Adipocyte (in vitro differentiated cells): ENCODE measurements at regions not wholly inside any gene's neighbourhood (a gene's known extent, or its start where the extent isn't known, plus 50 kb on each side); places are given as distances from the start of the nearest gene placed in this dataset.

ENCODE experiments used
- DNase-seq: peaks from one replicate; pipeline ENCODE4 v3.0.0-alpha.2; 2015; ENCODE audit warnings: low read depth
- H3K27me3 ChIP-seq: replicated peaks from 2 replicates; pipeline ENCODE4 v1.7.0; 2013; ENCODE audit warnings: mild to moderate bottlenecking, low read length, moderate library complexity; ENCODE audit not compliant: control insufficient read depth, insufficient read depth
- H3K36me3 ChIP-seq: 2 replicates; pipeline ENCODE4 v1.7.0; 2013; ENCODE audit warnings: low read length, mild to moderate bottlenecking, moderate library complexity; ENCODE audit not compliant: control insufficient read depth, insufficient read depth, severe bottlenecking
- H3K4me1 ChIP-seq: 2 replicates; pipeline ENCODE4 v1.7.0; 2013; ENCODE audit warnings: mild to moderate bottlenecking, low read length, moderate library complexity; ENCODE audit not compliant: control insufficient read depth, insufficient read depth
- H3K4me3 ChIP-seq: 2 replicates; pipeline ENCODE4 v1.7.0; 2013; ENCODE audit warnings: mild to moderate bottlenecking, low read length, moderate library complexity
- H3K9ac ChIP-seq: 2 replicates; pipeline ENCODE4 v1.7.0; 2013; ENCODE audit warnings: mild to moderate bottlenecking, low read length, moderate library complexity
- H3K9me3 ChIP-seq: 2 replicates; pipeline ENCODE4 v1.7.0; 2013; ENCODE audit warnings: mild to moderate bottlenecking, low read length, moderate library complexity; ENCODE audit not compliant: control insufficient read depth

- Histone ChIP-seq H3K4me1 (no peaks in the 10 kb centered on the region), H3K9me3 (peaks cover 10% of the 10 kb centered on the region), H3K27me3 (no peaks in the 10 kb centered on the region), H3K9ac (no peak overlapping the region), H3K4me3 (no peak overlapping the region), H3K36me3 (no peaks in the 10 kb centered on the region)
- DNase-seq = no peak
These were observed 566.9 kb downstream of the BCKDHB start for GRCh38 chr6:80673367-80673766.

GRCh38 chr6:80667006-80667405 is 560.5 kb downstream of the BCKDHB start:
- H3K4me3 ChIP-seq = no peak overlapping the region
- H3K9ac ChIP-seq = no peak overlapping the region
- H3K9me3 ChIP-seq = no peaks in the 10 kb centered on the region
- H3K4me1 ChIP-seq = no peaks in the 10 kb centered on the region
- no peak for DNase-seq
- H3K27me3 ChIP-seq = no peaks in the 10 kb centered on the region
- no peaks in the 10 kb centered on the region for H3K36me3 ChIP-seq

DNA sequence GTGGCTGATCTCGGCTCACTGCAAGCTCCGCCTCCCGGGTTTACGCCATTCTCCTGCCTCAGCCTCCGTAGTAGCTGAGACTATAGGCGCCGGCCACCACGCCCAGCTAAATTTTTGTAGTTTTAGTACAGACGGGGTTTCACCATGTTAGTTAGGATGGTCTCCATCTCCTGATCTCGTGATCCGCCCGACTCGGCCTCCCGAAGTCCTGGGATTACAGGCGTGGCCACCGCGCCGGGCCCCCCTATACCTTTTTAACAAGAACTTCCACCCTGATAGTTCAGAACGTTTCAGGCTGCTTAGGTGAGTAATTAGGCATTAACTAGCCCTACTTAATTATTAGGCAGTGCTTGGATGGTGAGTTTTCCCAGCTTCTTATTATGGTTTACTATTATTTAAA is 552.5 kb downstream of the BCKDHB start:
- no peaks in the 10 kb centered on the region for H3K27me3 ChIP-seq
- H3K9me3 ChIP-seq = no peaks in the 10 kb centered on the region
- H3K9ac ChIP-seq = no peak overlapping the region
- H3K36me3 ChIP-seq = no peaks in the 10 kb centered on the region
- H3K4me1 ChIP-seq = no peaks in the 10 kb centered on the region
- H3K4me3 ChIP-seq = no peak overlapping the region
- DNase-seq = no peak

DNA sequence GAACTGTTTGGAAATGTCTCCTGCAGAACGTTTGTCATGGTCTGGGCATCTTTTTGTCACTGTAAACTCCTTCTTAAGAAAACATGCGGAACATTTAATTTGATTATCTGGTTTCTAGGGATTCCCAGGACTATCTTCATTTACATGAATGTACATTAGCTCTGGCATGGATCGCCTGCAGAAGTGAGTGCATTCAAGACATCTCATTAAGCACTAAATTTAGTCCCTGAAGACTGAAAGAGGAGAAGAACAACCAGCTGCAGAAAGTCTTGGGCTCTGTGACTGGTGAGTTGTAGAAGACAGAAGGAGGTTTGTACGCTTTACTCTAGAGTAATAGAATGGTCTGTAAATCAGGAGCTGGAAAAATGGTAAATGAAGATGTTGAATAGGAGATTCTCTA is 540.7 kb downstream of the BCKDHB start:
- Histone ChIP-seq H3K4me3 (no peak overlapping the region), H3K4me1 (no peaks in the 10 kb centered on the region), H3K27me3 (no peaks in the 10 kb centered on the region), H3K9ac (no peak overlapping the region), H3K9me3 (no peaks in the 10 kb centered on the region), H3K36me3 (no peaks in the 10 kb centered on the region)
- no peak for DNase-seq

- no peak overlapping the region for H3K4me3 ChIP-seq
- no peaks in the 10 kb centered on the region for H3K27me3 ChIP-seq
- no peaks in the 10 kb centered on the region for H3K4me1 ChIP-seq
- no peaks in the 10 kb centered on the region for H3K36me3 ChIP-seq
- DNase-seq = no peak
- H3K9me3 ChIP-seq = no peaks in the 10 kb centered on the region
- H3K9ac ChIP-seq = no peak overlapping the region
These were observed 537.4 kb downstream of the BCKDHB start for GRCh38 chr6:80643881-80644280.

- Histone ChIP-seq H3K4me1 (peaks cover 3% of the 10 kb centered on the region), H3K36me3 (no peaks in the 10 kb centered on the region), H3K9me3 (no peaks in the 10 kb centered on the region), H3K27me3 (no peaks in the 10 kb centered on the region), H3K4me3 (no peak overlapping the region), H3K9ac (no peak overlapping the region)
- DNase-seq = no peak
These were observed 536.0 kb downstream of the BCKDHB start for GRCh38 chr6:80642452-80642851.

GRCh38 chr6:80641591-80641990 is 535.1 kb downstream of the BCKDHB start:
- Histone ChIP-seq H3K36me3 (no peaks in the 10 kb centered on the region), H3K4me3 (no peak overlapping the region), H3K9me3 (no peaks in the 10 kb centered on the region), H3K9ac (no peak overlapping the region), H3K27me3 (no peaks in the 10 kb centered on the region), H3K4me1 (peaks cover 9% of the 10 kb centered on the region)
- no peak for DNase-seq

GRCh38 chr6:80640176-80640575 is 533.7 kb downstream of the BCKDHB start:
- Histone ChIP-seq H3K4me1 (peaks cover 9% of the 10 kb centered on the region), H3K27me3 (no peaks in the 10 kb centered on the region), H3K9ac (no peak overlapping the region), H3K36me3 (no peaks in the 10 kb centered on the region), H3K4me3 (no peak overlapping the region), H3K9me3 (no peaks in the 10 kb centered on the region)
- DNase-seq = peak; percentile 7

DNA sequence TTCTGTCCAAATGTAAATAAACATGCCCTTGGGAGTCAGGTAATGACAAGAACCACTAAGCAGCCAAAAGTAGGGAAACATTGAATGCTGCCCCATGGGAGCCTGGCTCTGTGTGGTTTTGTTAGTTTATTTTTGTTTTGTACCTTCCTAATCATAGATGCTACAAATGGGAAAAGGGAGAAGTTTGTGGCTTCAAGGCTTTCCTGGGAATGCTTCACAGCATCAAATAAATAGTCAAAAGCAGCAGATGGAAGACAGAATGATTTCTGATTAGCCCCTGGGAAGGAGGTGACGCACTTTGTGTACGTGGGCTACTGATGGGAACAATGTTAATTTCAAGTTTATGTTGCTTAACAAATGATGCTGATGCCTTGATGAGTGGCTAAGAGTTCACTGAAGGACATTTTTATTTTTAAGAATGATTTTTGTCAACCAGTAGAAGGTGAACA is 532.7 kb downstream of the BCKDHB start:
- Histone ChIP-seq H3K4me3 (no peak overlapping the region), H3K27me3 (no peaks in the 10 kb centered on the region), H3K4me1 (peaks cover 9% of the 10 kb centered on the region), H3K36me3 (no peaks in the 10 kb centered on the region), H3K9me3 (no peaks in the 10 kb centered on the region), H3K9ac (no peak overlapping the region)
- peak; percentile 4 for DNase-seq

DNA sequence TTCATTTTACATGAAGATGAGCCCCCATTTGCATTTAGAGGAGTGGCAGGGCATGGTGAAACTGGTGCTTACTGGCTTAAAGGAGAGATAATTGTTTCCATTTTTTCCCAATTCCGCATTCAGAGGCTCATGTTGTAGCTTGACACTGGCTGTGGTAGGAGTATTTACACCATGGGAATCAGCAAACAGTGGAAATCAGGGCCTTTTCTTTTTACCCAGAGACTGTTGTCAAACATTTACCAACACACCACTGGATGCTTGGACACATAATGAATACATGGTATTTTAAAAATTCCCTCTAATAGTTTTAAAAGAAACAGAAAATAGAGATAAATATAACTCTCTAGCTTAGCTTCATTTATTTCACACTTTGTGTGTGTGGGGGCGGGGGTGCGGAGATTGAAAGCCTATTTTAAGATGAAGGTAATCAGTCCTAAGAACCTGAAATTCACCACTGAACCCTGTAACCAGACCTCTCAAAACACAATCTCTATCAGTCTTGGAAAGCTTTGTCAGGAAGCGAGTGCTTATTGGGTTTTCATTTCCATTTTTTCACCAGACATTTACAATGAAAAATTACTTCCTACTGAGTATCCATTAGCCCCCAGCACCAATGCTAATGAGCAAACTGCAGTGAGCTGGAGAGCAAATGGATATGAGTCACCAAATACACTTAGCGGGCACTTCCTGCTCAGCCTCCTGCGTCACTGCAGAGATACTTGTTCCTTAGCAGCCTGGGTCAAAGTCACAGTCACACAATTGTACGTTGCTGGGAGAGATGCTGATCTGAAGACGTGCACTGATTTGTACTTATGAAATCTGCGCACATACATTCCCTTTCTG is 532.0 kb downstream of the BCKDHB start:
- Histone ChIP-seq H3K36me3 (no peaks in the 10 kb centered on the region), H3K27me3 (no peaks in the 10 kb centered on the region), H3K4me3 (no peak overlapping the region), H3K9ac (no peak overlapping the region), H3K9me3 (no peaks in the 10 kb centered on the region), H3K4me1 (peaks cover 9% of the 10 kb centered on the region)
- DNase-seq = peak; percentile 79

GRCh38 chr6:80637312-80637711 is 530.8 kb downstream of the BCKDHB start:
- no peak for DNase-seq
- H3K9ac ChIP-seq = no peak overlapping the region
- H3K27me3 ChIP-seq = no peaks in the 10 kb centered on the region
- H3K36me3 ChIP-seq = no peaks in the 10 kb centered on the region
- peaks cover under 1% of the 10 kb centered on the region for H3K9me3 ChIP-seq
- H3K4me3 ChIP-seq = no peak overlapping the region
- H3K4me1 ChIP-seq = peaks cover 9% of the 10 kb centered on the region

- H3K27me3 ChIP-seq = no peaks in the 10 kb centered on the region
- H3K9ac ChIP-seq = no peak overlapping the region
- H3K36me3 ChIP-seq = no peaks in the 10 kb centered on the region
- no peak overlapping the region for H3K4me3 ChIP-seq
- DNase-seq = no peak
- H3K4me1 ChIP-seq = peaks cover 9% of the 10 kb centered on the region
- peaks cover 4% of the 10 kb centered on the region for H3K9me3 ChIP-seq
These were observed 530.2 kb downstream of the BCKDHB start for GRCh38 chr6:80636689-80637088.
